Ectodermal cell (in vitro differentiated cells): ENCODE measurements at regions not wholly inside any gene's neighbourhood (a gene's known extent, or its start where the extent isn't known, plus 50 kb on each side); places are given as distances from the start of the nearest gene placed in this dataset.

Source experiments
- H3K27ac ChIP-seq: 2 replicates; pipeline ENCODE4 v1.7.0; 2013; ENCODE audit warnings: mild to moderate bottlenecking, low read depth, low read length; ENCODE audit not compliant: insufficient read depth, poor library complexity, severe bottlenecking
- H3K27me3 ChIP-seq: 2 replicates; pipeline ENCODE4 v1.7.0; 2013; ENCODE audit warnings: mild to moderate bottlenecking, low read length; ENCODE audit not compliant: insufficient read depth, control insufficient read depth, poor library complexity, severe bottlenecking
- H3K36me3 ChIP-seq: one replicate; pipeline ENCODE4 v1.7.0; 2013; ENCODE audit warnings: low read length; ENCODE audit not compliant: control insufficient read depth, insufficient read depth
- H3K4me1 ChIP-seq: one replicate; pipeline ENCODE4 v1.7.0; 2013; ENCODE audit warnings: low read length; ENCODE audit not compliant: control insufficient read depth, insufficient read depth
- H3K4me3 ChIP-seq: 2 replicates; pipeline ENCODE4 v1.7.0; 2013; ENCODE audit warnings: low read depth, low read length, control low read depth; ENCODE audit not compliant: insufficient read depth
- H3K9me3 ChIP-seq: 2 replicates; pipeline ENCODE4 v1.7.0; 2013; ENCODE audit warnings: mild to moderate bottlenecking, low read length, moderate library complexity; ENCODE audit not compliant: control insufficient read depth
- WGBS, 2 experiments: methylation state at CpG; one replicate each; pipeline ENCODE4 v1.1.7; 2013; ENCODE audit warnings: missing lambda C conversion rate in 2 of 2; 5-methylcytosine and 5-hydroxymethylcytosine counted together

- Histone ChIP-seq H3K27me3 (no peaks in the 10 kb centered on the region), H3K9me3 (peaks cover 8% of the 10 kb centered on the region), H3K36me3 (no peaks in the 10 kb centered on the region), H3K27ac (no peak overlapping the region), H3K4me3 (no peak overlapping the region), H3K4me1 (no peaks in the 10 kb centered on the region)
Measured at GRCh38 chr18:72470391-72470790, 73.8 kb downstream of the CBLN2 start.

- Histone ChIP-seq H3K4me1 (no peaks in the 10 kb centered on the region), H3K36me3 (no peaks in the 10 kb centered on the region), H3K9me3 (peaks cover 7% of the 10 kb centered on the region), H3K27ac (no peak overlapping the region), H3K27me3 (no peaks in the 10 kb centered on the region), H3K4me3 (no peak overlapping the region)
- 72 to 73% methylated on average over 3 to 4 of the region's 4 CpGs for WGBS, 2 experiments
Measured at GRCh38 chr18:72468021-72468710, 76.0 kb downstream of the CBLN2 start.

- no peaks in the 10 kb centered on the region for H3K4me1 ChIP-seq
- no peak overlapping the region for H3K27ac ChIP-seq
- WGBS, 2 experiments = 59 to 67% methylated on average over 1 of the region's 1 CpG
- peaks cover 2% of the 10 kb centered on the region for H3K9me3 ChIP-seq
- no peaks in the 10 kb centered on the region for H3K27me3 ChIP-seq
- H3K36me3 ChIP-seq = no peaks in the 10 kb centered on the region
- no peak overlapping the region for H3K4me3 ChIP-seq
Measured at GRCh38 chr18:72460210-72460680, 83.9 kb downstream of the CBLN2 start.

- no peaks in the 10 kb centered on the region for H3K4me1 ChIP-seq
- peaks cover 2% of the 10 kb centered on the region for H3K9me3 ChIP-seq
- H3K27me3 ChIP-seq = no peaks in the 10 kb centered on the region
- H3K27ac ChIP-seq = no peak overlapping the region
- no peaks in the 10 kb centered on the region for H3K36me3 ChIP-seq
- no peak overlapping the region for H3K4me3 ChIP-seq
Measured at GRCh38 chr18:72458271-72458670, 85.9 kb downstream of the CBLN2 start.

- Histone ChIP-seq H3K27ac (no peak overlapping the region), H3K27me3 (peaks cover 4% of the 10 kb centered on the region), H3K4me3 (no peak overlapping the region), H3K36me3 (no peaks in the 10 kb centered on the region), H3K9me3 (no peaks in the 10 kb centered on the region), H3K4me1 (no peaks in the 10 kb centered on the region)
- WGBS, 2 experiments = 75 to 100% methylated on average over 1 of the region's 1 CpG
Measured at GRCh38 chr18:72456802-72457201, 87.3 kb downstream of the CBLN2 start.

GRCh38 chr18:72452328-72452727 is 91.8 kb downstream of the CBLN2 start:
- 67 to 74% methylated on average over 5 to 6 of the region's 6 CpGs for WGBS, 2 experiments
- H3K9me3 ChIP-seq = no peaks in the 10 kb centered on the region

GRCh38 chr18:72444798-72445155 is 99.4 kb downstream of the CBLN2 start:
- Histone ChIP-seq H3K27ac (no peak overlapping the region), H3K36me3 (no peaks in the 10 kb centered on the region), H3K27me3 (peaks cover 59% of the 10 kb centered on the region), H3K4me1 (no peaks in the 10 kb centered on the region), H3K9me3 (peaks cover 10% of the 10 kb centered on the region), H3K4me3 (no peak overlapping the region)
- WGBS, 2 experiments = 33 to 40% methylated on average over 3 to 4 of the region's 4 CpGs

More at GRCh38 chr18:72452328-72452727, 91.8 kb downstream of the CBLN2 start:
- H3K4me3 ChIP-seq = no peak overlapping the region
- peaks cover 12% of the 10 kb centered on the region for H3K27me3 ChIP-seq
- H3K4me1 ChIP-seq = no peaks in the 10 kb centered on the region
- no peaks in the 10 kb centered on the region for H3K36me3 ChIP-seq
- H3K27ac ChIP-seq = no peak overlapping the region

- H3K27me3 ChIP-seq = peaks cover 62% of the 10 kb centered on the region
- no peak overlapping the region for H3K4me3 ChIP-seq
- no peaks in the 10 kb centered on the region for H3K4me1 ChIP-seq
- H3K9me3 ChIP-seq = peaks cover 10% of the 10 kb centered on the region
- no peak overlapping the region for H3K27ac ChIP-seq
- WGBS, 2 experiments = 56 to 64% methylated on average over 7 of the region's 7 CpGs
- no peaks in the 10 kb centered on the region for H3K36me3 ChIP-seq
Measured at GRCh38 chr18:72444111-72444797, 99.9 kb downstream of the CBLN2 start.

GRCh38 chr18:72436401-72436800 is 107.7 kb downstream of the CBLN2 start:
- peaks cover 2% of the 10 kb centered on the region for H3K9me3 ChIP-seq
- H3K27ac ChIP-seq = no peak overlapping the region
- WGBS, 2 experiments = 73 to 88% methylated on average over 2 to 3 of the region's 3 CpGs
- peaks cover 37% of the 10 kb centered on the region for H3K27me3 ChIP-seq
- no peaks in the 10 kb centered on the region for H3K4me1 ChIP-seq
- no peak overlapping the region for H3K4me3 ChIP-seq
- H3K36me3 ChIP-seq = no peaks in the 10 kb centered on the region

- H3K4me1 ChIP-seq = no peaks in the 10 kb centered on the region
- peaks cover 15% of the 10 kb centered on the region for H3K27me3 ChIP-seq
- H3K4me3 ChIP-seq = no peak overlapping the region
- no peak overlapping the region for H3K27ac ChIP-seq
- H3K9me3 ChIP-seq = peaks cover 2% of the 10 kb centered on the region
- 91 to 93% methylated on average over 5 of the region's 5 CpGs for WGBS, 2 experiments
- H3K36me3 ChIP-seq = no peaks in the 10 kb centered on the region
Measured at GRCh38 chr18:72433756-72434155, 110.4 kb downstream of the CBLN2 start.
